Kidney (tissue), 13 donors: ENCODE measurements at regions not wholly inside any gene's neighbourhood (a gene's known extent, or its start where the extent isn't known, plus 50 kb on each side); places are given as distances from the start of the nearest gene placed in this dataset.

ENCODE experiments used
- DNase-seq, 5 donors: peaks; one replicate each; pipeline ENCODE4 v3.0.0-alpha.2; 2013 to 2020
- FAIRE-seq: peaks from 2 replicates; lab custom pipeline; 2012; peaks lifted over from hg19 to GRCh38; lab: Jason Lieb, UNC
- H3K27ac ChIP-seq, 2 donors: one replicate each; pipeline ENCODE4 v1.7.0; 2013; ENCODE audit warnings: low read depth in 2 of 2, low read length in 2 of 2, inconsistent platforms in 1 of 2
- H3K27me3 ChIP-seq: one replicate; pipeline ENCODE4 v1.7.1; 2013; ENCODE audit warnings: low read length, inconsistent platforms; ENCODE audit not compliant: control insufficient read depth, insufficient read depth
- H3K36me3 ChIP-seq, 3 donors: one replicate each; pipeline versions ENCODE4 v1.7.0 to v1.7.1; 2013; ENCODE audit warnings: low read length in 3 of 3, control low read depth in 1 of 3, inconsistent platforms in 1 of 3; ENCODE audit not compliant: insufficient read depth in 3 of 3, control insufficient read depth in 2 of 3
- H3K4me1 ChIP-seq, 3 donors: one replicate each; pipeline versions ENCODE4 v1.7.0 to v1.7.1; 2013; ENCODE audit warnings: low read length in 3 of 3, inconsistent platforms in 1 of 3, low read depth in 1 of 3; ENCODE audit not compliant: control insufficient read depth in 2 of 3, insufficient read depth in 2 of 3
- H3K4me3 ChIP-seq, 3 donors: one replicate each; pipeline versions ENCODE4 v1.7.0 to v1.8.1; 2013; ENCODE audit warnings: low read length in 3 of 3, control low read depth in 1 of 3, inconsistent platforms in 1 of 3
- H3K9ac ChIP-seq, 3 donors: one replicate each; pipeline versions ENCODE4 v1.7.0 to v1.7.1; 2013; ENCODE audit warnings: low read length in 3 of 3, control low read depth in 1 of 3, inconsistent platforms in 1 of 3
- H3K9me3 ChIP-seq, 3 donors: one replicate each; pipeline versions ENCODE4 v1.7.0 to v1.7.1; 2013; ENCODE audit warnings: low read length in 3 of 3, control low read depth in 1 of 3, inconsistent platforms in 1 of 3; ENCODE audit not compliant: control insufficient read depth in 2 of 3, insufficient read depth in 1 of 3
- intact Hi-C: fragments of 100-400 bp; cut with DNase I; formaldehyde crosslinking; loops from one replicate; pipeline ENCODE4 v1.11.1; 2022
- TF ChIP-seq, protein P1 (sequence below): IDR thresholded peaks from 3 replicates; pipeline ENCODE4 v1.5.1; 2012; ENCODE audit warnings: mild to moderate bottlenecking, moderate library complexity, borderline replicate concordance; ENCODE audit not compliant: insufficient read depth; ENCODE audit errors: extremely low read depth
- donor health status: control.
- donor health status: control.
- donor health status: control.
- donor health status: control.
- donor health status: control.
- donor health status: DM: yes; HTN: yes; CAD: no.
- donor health status: Normal renal cell carcinoma (clear cell type).

DNA sequence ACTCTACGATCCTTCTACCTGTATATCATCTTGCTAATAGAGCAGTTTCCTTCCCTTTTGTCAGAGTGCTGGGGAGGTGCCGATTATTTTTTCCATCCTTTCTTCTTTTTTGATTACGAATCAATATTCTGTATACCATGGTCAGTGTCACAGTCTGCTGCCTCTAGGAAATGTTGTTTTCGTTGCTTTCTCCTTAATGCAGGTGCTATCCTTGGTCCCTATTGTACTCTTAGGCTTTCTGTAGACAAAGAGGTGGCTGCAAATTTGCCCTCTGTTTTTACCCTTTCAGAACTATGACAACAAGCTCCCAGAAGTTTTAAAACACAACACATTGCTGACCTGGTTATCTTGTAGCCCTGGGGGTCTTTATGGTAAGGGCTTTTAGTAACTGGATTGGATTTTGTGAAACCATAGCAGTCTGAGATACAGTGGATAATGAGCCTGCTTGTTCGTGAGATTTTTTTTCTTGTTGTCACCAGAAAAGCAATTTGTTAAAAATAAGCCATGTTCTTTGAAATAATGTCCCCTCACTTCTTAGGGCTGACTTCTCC is 430.3 kb upstream of the TPM1 start:
- intact Hi-C loops, result no loop called here
- TF ChIP-seq, protein P1, sequence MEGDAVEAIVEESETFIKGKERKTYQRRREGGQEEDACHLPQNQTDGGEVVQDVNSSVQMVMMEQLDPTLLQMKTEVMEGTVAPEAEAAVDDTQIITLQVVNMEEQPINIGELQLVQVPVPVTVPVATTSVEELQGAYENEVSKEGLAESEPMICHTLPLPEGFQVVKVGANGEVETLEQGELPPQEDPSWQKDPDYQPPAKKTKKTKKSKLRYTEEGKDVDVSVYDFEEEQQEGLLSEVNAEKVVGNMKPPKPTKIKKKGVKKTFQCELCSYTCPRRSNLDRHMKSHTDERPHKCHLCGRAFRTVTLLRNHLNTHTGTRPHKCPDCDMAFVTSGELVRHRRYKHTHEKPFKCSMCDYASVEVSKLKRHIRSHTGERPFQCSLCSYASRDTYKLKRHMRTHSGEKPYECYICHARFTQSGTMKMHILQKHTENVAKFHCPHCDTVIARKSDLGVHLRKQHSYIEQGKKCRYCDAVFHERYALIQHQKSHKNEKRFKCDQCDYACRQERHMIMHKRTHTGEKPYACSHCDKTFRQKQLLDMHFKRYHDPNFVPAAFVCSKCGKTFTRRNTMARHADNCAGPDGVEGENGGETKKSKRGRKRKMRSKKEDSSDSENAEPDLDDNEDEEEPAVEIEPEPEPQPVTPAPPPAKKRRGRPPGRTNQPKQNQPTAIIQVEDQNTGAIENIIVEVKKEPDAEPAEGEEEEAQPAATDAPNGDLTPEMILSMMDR, result no peak
- H3K4me1 ChIP-seq, result peaks cover 0 to 2% (median 0%) of the 10 kb centered on the region in 3 donors

DNA sequence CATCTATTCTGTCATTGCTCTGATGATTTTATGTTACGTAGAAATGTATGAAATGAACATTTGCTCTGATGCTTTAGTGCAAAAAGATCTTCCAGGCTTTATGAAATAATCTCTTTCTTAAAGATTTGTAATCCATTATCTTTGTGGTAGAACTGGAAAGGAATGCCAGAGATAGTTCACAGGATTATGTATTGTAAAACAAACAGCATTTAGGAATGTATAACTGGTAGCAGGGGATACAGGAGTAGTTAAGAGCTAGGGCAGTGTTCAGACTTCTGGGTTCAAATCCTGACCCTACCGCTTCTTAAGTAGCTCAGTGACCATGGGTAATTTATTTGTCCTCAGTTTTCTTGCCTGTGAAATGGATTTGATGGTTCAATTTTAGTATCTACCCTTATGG is 429.8 kb upstream of the TPM1 start:
- Histone ChIP-seq H3K4me1 (peaks cover 0 to 2% (median 0%) of the 10 kb centered on the region in 3 donors), H3K36me3 (no peaks in the 10 kb centered on the region), H3K9me3 (no peaks in the 10 kb centered on the region), H3K4me3 (no peak overlapping the region), H3K9ac (no peak overlapping the region), H3K27ac (no peak overlapping the region), H3K27me3 (no peaks in the 10 kb centered on the region)
- intact Hi-C loops, result no loop called here
- no peak for FAIRE-seq
- no peak for DNase-seq
- TF ChIP-seq, protein P1, result no peak

More for the DNA sequence above, 430.3 kb upstream of the TPM1 start:
- Histone ChIP-seq H3K4me3 (no peak overlapping the region), H3K36me3 (no peaks in the 10 kb centered on the region), H3K9me3 (no peaks in the 10 kb centered on the region), H3K27ac (no peak overlapping the region), H3K27me3 (no peaks in the 10 kb centered on the region), H3K9ac (no peak overlapping the region)
- FAIRE-seq (no peak), DNase-seq (no peak)

DNA sequence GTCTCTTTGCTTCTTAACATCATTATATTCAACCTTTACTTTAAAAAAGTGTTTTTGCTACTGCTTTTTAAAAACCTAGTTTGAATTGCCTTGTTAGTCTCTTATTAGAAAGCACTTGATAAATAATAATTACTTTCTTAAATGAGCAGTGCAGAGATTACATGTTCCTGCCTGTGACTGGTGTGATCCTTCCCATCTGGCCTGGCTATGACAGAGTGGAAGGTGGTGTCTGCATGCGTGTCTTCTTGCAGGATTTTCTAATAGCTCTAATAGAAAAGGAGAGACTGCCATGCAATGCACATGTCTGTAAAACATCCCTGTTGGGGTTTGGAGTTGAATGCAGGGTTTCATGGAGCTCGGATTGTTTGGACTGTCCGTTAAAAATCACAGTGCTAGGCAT is 425.8 kb upstream of the TPM1 start:
- intact Hi-C loops, result no loop called here
- Histone ChIP-seq H3K27ac (no peak overlapping the region), H3K9ac (no peak overlapping the region), H3K9me3 (no peaks in the 10 kb centered on the region), H3K4me1 (peaks cover 0 to 2% (median 0%) of the 10 kb centered on the region in 3 donors), H3K36me3 (no peaks in the 10 kb centered on the region), H3K4me3 (no peak overlapping the region), H3K27me3 (no peaks in the 10 kb centered on the region)
- DNase-seq (no peak), FAIRE-seq (no peak)
- TF ChIP-seq, protein P1, result no peak

DNA sequence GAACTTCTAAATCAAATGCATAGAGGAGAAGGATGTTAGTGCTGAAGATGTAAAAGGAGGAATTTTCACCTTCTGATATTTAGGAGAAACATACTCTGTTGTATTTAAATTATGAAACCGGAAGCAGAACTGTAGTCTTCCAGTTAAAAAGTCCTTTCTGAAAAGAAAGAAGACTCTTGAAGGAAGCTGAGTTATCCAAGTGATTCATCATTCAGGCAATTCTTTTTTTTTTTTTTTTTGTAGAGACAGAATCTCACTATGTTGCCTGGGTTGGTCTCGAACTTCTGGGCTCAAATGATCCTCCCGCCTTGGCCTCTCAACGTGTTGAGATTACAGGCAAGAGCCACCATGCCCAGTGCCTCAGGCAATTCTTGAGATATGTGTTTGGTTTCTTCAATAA is 424.8 kb upstream of the TPM1 start:
- Histone ChIP-seq H3K4me1 (peaks cover 0 to 2% (median 0%) of the 10 kb centered on the region in 3 donors), H3K27ac (no peak overlapping the region), H3K27me3 (no peaks in the 10 kb centered on the region), H3K9me3 (no peaks in the 10 kb centered on the region), H3K36me3 (no peaks in the 10 kb centered on the region), H3K9ac (no peak overlapping the region), H3K4me3 (no peak overlapping the region)
- FAIRE-seq (no peak), DNase-seq (no peak)
- intact Hi-C loops, result no loop called here
- TF ChIP-seq, protein P1, result no peak
